ENCODE measurements at regions not wholly inside any gene's neighbourhood (a gene's known extent, or its start where the extent isn't known, plus 50 kb on each side); places are given as distances from the start of the nearest gene placed in this dataset.

DNA sequence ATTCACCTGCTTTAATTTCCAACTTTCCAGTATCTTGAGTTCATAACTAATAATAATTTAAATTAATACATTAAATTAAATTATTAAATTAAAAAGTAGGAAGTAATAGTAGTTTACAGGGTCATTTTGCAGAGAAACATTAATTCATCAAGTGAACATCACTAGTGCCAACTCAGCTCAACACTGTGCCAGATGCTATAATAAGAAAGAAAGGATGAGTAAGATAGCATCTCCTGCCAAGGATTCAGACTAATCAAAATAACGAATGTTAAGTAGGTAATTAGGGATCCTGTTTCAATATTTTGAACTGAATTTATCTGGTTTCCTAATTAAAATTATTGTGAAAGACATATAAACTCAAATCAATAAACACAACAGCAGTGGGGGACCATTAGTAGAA is 596.7 kb downstream of the SLC6A15 start:
- TF ChIP-seq, protein P1, sequence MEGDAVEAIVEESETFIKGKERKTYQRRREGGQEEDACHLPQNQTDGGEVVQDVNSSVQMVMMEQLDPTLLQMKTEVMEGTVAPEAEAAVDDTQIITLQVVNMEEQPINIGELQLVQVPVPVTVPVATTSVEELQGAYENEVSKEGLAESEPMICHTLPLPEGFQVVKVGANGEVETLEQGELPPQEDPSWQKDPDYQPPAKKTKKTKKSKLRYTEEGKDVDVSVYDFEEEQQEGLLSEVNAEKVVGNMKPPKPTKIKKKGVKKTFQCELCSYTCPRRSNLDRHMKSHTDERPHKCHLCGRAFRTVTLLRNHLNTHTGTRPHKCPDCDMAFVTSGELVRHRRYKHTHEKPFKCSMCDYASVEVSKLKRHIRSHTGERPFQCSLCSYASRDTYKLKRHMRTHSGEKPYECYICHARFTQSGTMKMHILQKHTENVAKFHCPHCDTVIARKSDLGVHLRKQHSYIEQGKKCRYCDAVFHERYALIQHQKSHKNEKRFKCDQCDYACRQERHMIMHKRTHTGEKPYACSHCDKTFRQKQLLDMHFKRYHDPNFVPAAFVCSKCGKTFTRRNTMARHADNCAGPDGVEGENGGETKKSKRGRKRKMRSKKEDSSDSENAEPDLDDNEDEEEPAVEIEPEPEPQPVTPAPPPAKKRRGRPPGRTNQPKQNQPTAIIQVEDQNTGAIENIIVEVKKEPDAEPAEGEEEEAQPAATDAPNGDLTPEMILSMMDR (optimal IDR thresholded peaks at IDR 0.05 in 1 of 3, IDR thresholded peaks at IDR 0.05 in 1 of 3, conservative IDR thresholded peaks at IDR 0.05 in 1 of 3; ENCODE audit: extremely low read depth in 1 of 3, insufficient read depth in 2 of 3, low read length in 3 of 3) = no peak
- TF ChIP-seq EZH2 (IDR thresholded peaks at IDR 0.05; ENCODE audit: low read length) = no peak

All from keratinocyte (primary cell).